ENCODE measurements at regions not wholly inside any gene's neighbourhood (a gene's known extent, or its start where the extent isn't known, plus 50 kb on each side); places are given as distances from the start of the nearest gene placed in this dataset.

DNA sequence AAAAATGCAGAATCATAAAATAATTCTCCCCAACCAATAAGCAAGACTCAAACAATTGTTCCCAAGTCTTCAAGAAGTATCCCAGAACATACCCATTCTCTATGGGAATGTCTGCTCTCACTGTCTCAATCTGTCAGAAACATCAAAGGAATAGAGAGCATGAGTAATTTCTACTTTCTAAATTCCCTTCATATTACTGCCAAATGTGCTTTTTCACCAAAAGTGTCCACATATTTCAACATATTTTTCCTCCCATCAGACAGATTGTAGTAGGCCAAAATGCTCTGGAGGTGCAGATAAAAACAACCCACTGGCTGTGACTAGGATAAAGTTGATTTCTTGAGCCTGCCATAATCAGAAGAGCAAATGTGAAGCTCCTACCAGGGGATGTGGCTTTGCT is 692.0 kb upstream of the FAM241A start:
- TF ChIP-seq POLR2A (IDR thresholded peaks at IDR 0.05; ENCODE audit: low read length): no peak
- TF ChIP-seq GATA1 (IDR thresholded peaks at IDR 0.05; ENCODE audit: low read depth, low read length): no peak
